NOMO-1 treated with dmso at 0.1 percent for 144 hours (cell line): ENCODE measurements at regions not wholly inside any gene's neighbourhood (a gene's known extent, or its start where the extent isn't known, plus 50 kb on each side); places are given as distances from the start of the nearest gene placed in this dataset.
A peak's percentile ranks its signal among the peaks of the same experiment; 100 is the strongest.
"Not testable (repeated sequence)": the region's sequence is repeated elsewhere in the genome, so short reads cannot be mapped to it uniquely, and the experiment has no call there.

Source experiments
- DNase-seq: peaks from one replicate; lab custom pipeline; 2025; ENCODE audit not compliant: unreplicated experiment; lab: John Stamatoyannopoulos, UW

- DNase-seq = no peak
These were observed 94.9 kb upstream of the TBCA start for GRCh38 chr5:77871016-77871415.

GRCh38 chr5:77869116-77869798 is 93.1 kb upstream of the TBCA start:
- no peak for DNase-seq

GRCh38 chr5:77867914-77868313 is 91.8 kb upstream of the TBCA start:
- DNase-seq = no peak

GRCh38 chr5:77867194-77867691 is 91.1 kb upstream of the TBCA start:
- peak; percentile 64 for DNase-seq

- DNase-seq = no peak
These were observed 90.1 kb upstream of the TBCA start for GRCh38 chr5:77866198-77866597.

- DNase-seq = peak; percentile 84
These were observed 88.9 kb upstream of the TBCA start for GRCh38 chr5:77864997-77865396.

- no peak for DNase-seq
These were observed 87.0 kb upstream of the TBCA start for GRCh38 chr5:77863181-77863580.

GRCh38 chr5:77861576-77861975 is 85.4 kb upstream of the TBCA start:
- DNase-seq = no peak

GRCh38 chr5:77859306-77859705 is 83.2 kb upstream of the TBCA start:
- no peak for DNase-seq

- not testable (repeated sequence) for DNase-seq
These were observed 82.5 kb upstream of the TBCA start for GRCh38 chr5:77858678-77859077.

- no peak for DNase-seq
These were observed 79.2 kb upstream of the TBCA start for GRCh38 chr5:77855369-77855768.

GRCh38 chr5:77853353-77853907 is 77.3 kb upstream of the TBCA start:
- DNase-seq = no peak

GRCh38 chr5:77852514-77853352 is 76.6 kb upstream of the TBCA start:
- DNase-seq = no peak

GRCh38 chr5:77852068-77852513 is 76.0 kb upstream of the TBCA start:
- DNase-seq = no peak

- no peak for DNase-seq
These were observed 75.3 kb upstream of the TBCA start for GRCh38 chr5:77851176-77852067.

GRCh38 chr5:77850536-77851175 is 74.5 kb upstream of the TBCA start:
- DNase-seq = no peak

GRCh38 chr5:77849308-77849900 is 73.3 kb upstream of the TBCA start:
- no peak for DNase-seq

- no peak for DNase-seq
These were observed 71.7 kb upstream of the TBCA start for GRCh38 chr5:77847814-77848290.

GRCh38 chr5:77847129-77847460 is 71.0 kb upstream of the TBCA start:
- DNase-seq = no peak
